Suprapubic skin (tissue), 4 donors: ENCODE measurements at regions not wholly inside any gene's neighbourhood (a gene's known extent, or its start where the extent isn't known, plus 50 kb on each side); places are given as distances from the start of the nearest gene placed in this dataset.
"Not testable (repeated sequence)": the region's sequence is repeated elsewhere in the genome, so short reads cannot be mapped to it uniquely, and the experiment has no call there.

Experiments
- CTCF ChIP-seq, 2 donors: fragments of 200-600 bp in 1 of 2; fragments of 450-650 bp in 1 of 2; sonication (generic) in 1 of 2; IDR thresholded peaks; one replicate each; pipeline ENCODE4 v1.5.1; 2016 to 2019; ENCODE audit warnings: antibody characterized with exemption in 2 of 2, mild to moderate bottlenecking in 1 of 2, moderate library complexity in 1 of 2
- POLR2A ChIP-seq, 2 donors: fragments of 450-650 bp; IDR thresholded peaks; one replicate each; pipeline ENCODE4 v1.6.1; 2017; ENCODE audit warnings: antibody characterized with exemption in 2 of 2, mild to moderate bottlenecking in 2 of 2, moderate library complexity in 2 of 2
- POLR2AphosphoS5 ChIP-seq, 3 donors: sonication (generic); formaldehyde crosslinking; IDR thresholded peaks; one replicate each; pipeline ENCODE4 v1.6.1; 2017; ENCODE audit warnings: antibody characterized with exemption in 3 of 3

GRCh38 chr2:89273443-89273842 is 582.0 kb downstream of the RPIA start:
- TF ChIP-seq POLR2A, CTCF, POLR2AphosphoS5 (IDR thresholded peaks at IDR 0.05): not testable (repeated sequence)
